22Rv1 (cell line): ENCODE measurements at regions not wholly inside any gene's neighbourhood (a gene's known extent, or its start where the extent isn't known, plus 50 kb on each side); places are given as distances from the start of the nearest gene placed in this dataset.

Experiments
- H3K27ac ChIP-seq: fragments of 450-650 bp; 2 replicates; pipeline ENCODE4 v1.5.1; 2017
- CTCF ChIP-seq: fragments of 450-650 bp; IDR thresholded peaks from 2 replicates; pipeline ENCODE4 v1.5.1; 2017; ENCODE audit warnings: mild to moderate bottlenecking
- ZFX ChIP-seq: fragments of 450-650 bp; IDR thresholded peaks from 2 replicates; pipeline ENCODE4 v1.6.1; 2017; ENCODE audit warnings: antibody characterized with exemption, borderline replicate concordance

GRCh38 chr2:228860601-228861285, 410.3 kb downstream of the PID1 start:
- H3K27ac ChIP-seq = no peak overlapping the region
- no peak for TF ChIP-seq ZFX
- TF ChIP-seq CTCF = no peak

- H3K27ac ChIP-seq = no peak overlapping the region
- TF ChIP-seq ZFX = no peak
Observed at GRCh38 chr2:228853151-228853550, 417.9 kb downstream of the PID1 start.

- TF ChIP-seq CTCF = no peak
- TF ChIP-seq ZFX = no peak
- no peak overlapping the region for H3K27ac ChIP-seq
Observed at GRCh38 chr2:228848638-228849037, 422.4 kb downstream of the PID1 start.

- no peak for TF ChIP-seq CTCF
- no peak for TF ChIP-seq ZFX
- no peak overlapping the region for H3K27ac ChIP-seq
Observed at GRCh38 chr2:228847684-228848083, 423.4 kb downstream of the PID1 start.

- no peak for TF ChIP-seq CTCF
- TF ChIP-seq ZFX = no peak
Observed at GRCh38 chr2:228846161-228846560, 424.9 kb downstream of the PID1 start.

GRCh38 chr2:228845162-228845925, 425.7 kb downstream of the PID1 start:
- TF ChIP-seq CTCF = no peak
- no peak for TF ChIP-seq ZFX
- no peak overlapping the region for H3K27ac ChIP-seq

More at GRCh38 chr2:228846161-228846560, 424.9 kb downstream of the PID1 start:
- no peak overlapping the region for H3K27ac ChIP-seq

- TF ChIP-seq CTCF (no peak), ZFX (no peak)
- H3K27ac ChIP-seq = no peak overlapping the region
Observed at GRCh38 chr2:228841877-228842276, 429.2 kb downstream of the PID1 start.
